ENCODE measurements at regions not wholly inside any gene's neighbourhood (a gene's known extent, or its start where the extent isn't known, plus 50 kb on each side); places are given as distances from the start of the nearest gene placed in this dataset.

DNA sequence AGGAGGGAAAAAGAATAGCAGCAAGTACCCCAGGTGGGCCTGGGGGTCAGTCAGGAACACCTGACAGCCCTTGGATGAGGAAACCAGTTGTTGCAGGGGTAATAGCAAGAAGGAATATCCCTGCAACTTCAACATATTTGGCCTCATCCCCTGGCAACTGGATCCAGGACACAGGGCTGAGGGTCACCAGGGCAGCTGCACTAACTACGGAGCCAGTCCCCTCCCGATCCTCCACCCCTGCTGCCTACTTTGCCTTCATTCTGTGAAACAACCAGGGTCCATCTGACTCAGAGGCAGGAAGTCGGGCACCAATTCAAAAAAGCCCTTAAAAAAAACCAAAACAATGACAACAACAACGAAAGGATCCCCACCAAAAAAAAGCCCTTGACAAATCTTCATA lies 52.9 kb downstream of the FRMPD3 start:
- no peak for DNase-seq

DNA sequence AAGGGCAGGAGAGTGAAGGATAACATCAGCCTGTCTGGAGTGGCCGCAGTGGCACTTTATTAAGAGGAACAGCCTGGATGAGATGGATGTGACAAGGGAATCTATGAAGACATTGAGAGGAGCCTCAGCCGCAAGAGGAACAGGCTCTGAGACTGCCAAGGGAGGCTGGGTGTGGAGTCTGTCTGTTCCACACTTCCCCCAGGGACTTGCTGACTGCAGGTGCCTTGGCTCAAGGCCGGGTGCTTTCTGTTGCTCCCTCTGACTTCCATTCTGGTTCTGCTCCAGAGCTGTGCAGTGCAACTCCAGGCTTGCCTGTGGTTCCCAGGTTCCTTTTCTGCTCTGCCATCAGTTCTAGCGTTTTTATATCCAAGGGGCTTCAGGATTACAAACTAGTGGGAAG lies 54.6 kb downstream of the FRMPD3 start:
- no peak for DNase-seq

DNA sequence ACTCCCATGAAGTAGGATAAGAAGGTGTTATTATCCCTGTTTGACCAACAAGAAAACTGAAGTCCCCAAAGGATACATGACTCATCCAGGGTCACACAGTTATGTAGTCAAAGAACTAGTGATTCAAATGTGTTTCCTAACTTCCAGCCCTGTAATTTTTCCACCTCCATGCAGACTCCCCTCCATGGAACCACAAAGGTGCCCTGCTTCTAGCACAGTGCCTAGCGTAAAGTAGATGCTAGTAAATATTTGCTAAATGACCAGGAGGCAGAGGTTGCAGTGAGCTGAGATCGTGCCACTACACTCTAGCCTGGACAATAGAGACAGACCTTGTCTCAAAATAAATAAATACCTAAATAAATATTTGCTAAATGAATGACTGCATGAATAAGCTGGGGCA lies 55.8 kb downstream of the FRMPD3 start:
- no peak for DNase-seq

DNA sequence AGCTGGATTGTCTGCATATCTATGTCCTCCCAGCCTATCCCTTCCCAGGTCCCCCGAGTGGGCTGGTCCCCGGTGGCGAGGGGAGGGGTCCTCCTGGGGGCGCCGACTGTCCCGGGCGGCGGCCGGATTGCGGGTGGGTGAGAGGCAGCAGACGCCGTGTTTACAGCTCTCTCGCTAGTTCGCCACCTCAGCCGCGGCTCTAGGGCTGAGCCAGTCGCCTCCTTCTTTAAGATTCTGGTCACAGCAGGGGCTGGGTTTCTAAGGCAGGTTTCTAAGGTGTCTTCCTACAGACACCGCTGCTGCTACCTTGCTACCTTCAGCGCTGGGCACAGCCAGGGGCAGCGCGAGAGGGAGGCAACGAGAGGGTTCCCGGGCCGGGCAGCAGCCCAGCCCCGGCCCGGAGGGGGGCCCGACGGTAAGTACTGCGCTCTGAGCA lies 57.2 kb downstream of the FRMPD3 start:
- no peak for DNase-seq

DNA sequence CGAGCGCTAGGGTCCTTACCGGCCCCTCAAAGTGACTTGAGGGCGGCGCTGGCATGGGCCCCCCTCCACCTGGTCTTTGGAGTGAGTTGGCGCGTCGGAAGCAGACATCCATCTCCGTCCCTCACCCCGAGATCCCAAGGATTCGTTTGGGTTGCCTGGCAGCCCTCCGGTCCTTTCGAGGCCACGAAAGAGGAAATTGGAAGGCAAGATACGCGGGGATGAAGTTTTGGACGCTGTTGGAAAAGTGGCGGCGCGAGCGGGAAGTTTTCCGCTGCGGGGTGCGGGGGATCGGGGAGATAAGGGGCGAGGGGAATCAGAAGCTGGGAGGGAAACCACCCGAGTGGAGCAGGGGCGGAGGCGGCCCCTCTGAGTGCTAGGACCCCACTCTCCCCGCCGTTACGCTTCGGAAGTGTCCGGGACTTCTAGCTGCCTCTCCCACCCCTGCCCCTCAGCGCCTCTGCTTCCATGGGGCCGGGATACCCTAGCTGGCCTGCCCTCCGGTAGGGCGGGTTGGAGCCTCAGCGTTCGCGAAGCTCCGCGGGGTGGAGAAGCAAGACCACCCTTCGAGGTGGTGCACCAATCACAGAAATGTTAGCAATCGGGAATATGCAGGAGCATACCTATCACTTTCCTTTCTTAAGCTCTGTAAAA lies 57.8 kb downstream of the FRMPD3 start:
- DNase-seq: no peak

DNA sequence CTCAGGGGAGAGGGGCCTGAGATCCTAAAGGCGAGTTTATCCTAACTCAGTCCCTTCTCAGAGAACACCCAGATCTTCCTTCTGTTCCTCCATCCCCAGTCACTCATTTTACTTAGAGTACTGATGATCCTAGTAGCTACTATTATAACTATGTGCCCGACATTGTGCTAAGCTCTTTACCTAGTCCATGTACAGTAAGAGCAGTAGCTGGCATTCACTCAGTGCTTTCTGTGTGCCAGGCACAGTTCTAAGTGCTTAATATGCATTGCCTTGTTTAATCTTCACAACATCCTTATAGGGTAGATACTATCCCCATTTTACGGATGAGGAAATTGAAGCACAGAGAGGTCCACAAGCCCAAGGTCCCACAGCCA lies 58.3 kb downstream of the FRMPD3 start:
- no peak for DNase-seq

DNA sequence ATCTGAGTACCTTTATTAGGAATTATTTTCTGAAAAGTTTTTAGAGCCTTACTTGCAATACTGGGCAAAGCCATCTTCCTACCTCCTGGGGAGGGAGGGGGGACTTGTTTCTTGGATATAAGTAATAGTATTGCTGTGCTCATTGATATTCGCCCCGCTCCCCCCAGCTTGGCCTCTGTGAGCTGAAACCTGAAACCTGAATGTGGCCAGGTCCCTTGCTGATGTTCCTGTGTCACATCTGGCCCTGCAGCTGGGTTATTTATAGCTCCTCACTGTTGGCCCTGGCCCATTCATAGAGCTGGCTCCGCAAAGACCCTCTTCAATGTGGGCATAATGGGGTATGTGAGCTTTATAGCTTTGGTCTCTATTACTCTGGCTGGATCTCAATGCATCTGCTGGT lies 59.5 kb downstream of the FRMPD3 start:
- DNase-seq: no peak

DNA sequence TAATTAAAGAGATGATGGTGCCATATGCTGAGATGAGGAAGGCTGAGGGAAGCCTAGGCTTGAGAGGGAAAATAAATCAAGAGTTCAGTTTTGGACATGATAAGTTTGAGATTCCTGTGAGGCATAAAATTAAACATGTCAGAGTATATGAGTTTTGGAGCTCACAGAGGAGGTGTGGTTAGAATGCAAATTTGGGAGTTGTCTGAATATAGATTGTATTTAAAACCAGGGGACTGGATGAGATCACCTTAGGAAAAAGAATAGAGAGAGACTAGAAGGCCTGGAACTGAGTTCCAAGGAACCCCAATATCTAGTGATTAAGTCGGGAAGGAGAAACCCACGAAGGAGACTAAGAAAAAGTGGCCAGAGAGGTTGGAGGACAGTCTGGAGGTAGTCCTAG lies 65.5 kb downstream of the FRMPD3 start:
- no peak for DNase-seq

DNA sequence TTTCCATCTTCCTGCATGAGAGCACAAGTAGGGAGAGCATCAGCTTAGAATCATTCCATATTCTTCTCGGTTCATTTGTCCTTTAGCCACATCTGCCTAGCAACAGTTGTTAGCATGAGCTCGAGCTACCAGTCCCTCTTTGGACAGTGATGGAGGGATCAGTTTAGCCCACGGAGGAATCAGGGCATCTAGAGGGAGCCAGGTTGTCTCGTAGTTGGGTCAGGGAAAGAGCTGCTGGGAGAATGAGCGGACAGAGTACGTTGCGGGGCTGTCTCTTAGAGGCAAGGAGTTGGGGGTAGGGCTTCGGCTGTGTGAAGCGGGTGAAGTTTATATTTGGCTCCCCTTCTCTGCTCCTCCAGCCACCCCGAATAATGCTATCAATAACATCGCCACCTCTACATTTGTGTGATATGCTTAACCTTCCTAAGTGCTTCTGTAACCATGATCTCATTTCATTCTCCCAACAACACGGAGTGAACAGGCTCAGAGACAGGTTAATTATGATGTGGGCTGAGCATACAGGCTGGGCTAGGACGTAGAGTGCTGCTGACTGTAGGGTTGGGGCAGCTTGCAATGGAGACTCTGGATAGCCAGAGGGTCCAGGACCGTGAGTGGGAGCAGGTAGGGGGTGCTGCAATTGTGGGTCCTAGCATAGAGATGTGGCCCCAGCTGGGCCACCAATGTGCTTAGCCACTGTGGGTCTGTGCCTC lies 72.6 kb downstream of the FRMPD3 start:
- no peak for DNase-seq

DNA sequence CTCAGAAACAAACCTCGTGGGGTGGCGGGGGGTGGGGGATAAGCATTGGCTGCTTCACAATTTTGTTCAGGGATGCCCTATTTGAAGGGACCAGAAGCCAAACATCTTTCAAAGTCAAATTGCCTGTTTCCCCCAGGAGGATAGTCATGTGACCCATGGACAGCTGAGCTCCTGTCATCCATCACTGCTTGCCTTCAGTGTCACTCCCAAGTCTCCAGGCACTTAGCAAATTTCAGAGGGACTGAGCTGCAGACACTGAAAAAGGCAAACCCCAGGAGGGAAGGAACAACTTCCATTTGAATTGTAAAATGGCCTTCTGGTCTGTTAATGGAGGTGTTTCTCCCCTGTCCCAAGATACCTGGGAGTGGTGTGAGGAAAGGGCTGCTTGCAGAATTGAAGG lies 73.4 kb downstream of the FRMPD3 start:
- no peak for DNase-seq

DNA sequence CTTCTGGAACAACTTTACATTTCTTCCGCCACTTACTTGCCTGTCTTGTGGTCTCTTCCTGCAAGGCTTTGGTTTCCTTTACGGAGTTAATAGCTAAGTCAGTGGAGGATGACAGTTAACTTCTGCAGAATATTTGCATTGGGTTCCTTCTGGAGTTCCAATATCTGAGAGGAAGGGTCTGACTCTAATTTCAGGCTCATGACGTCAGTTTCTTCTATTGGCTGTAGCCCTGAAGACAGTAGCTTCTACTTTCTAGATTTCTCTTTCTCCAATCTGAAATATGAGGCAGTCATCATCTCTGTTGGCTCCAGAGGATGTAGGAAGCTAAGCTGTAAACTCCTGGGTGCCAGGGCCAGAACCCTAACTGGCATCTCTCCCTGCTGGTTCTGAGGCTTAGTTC lies 76.7 kb downstream of the FRMPD3 start:
- DNase-seq: no peak

DNA sequence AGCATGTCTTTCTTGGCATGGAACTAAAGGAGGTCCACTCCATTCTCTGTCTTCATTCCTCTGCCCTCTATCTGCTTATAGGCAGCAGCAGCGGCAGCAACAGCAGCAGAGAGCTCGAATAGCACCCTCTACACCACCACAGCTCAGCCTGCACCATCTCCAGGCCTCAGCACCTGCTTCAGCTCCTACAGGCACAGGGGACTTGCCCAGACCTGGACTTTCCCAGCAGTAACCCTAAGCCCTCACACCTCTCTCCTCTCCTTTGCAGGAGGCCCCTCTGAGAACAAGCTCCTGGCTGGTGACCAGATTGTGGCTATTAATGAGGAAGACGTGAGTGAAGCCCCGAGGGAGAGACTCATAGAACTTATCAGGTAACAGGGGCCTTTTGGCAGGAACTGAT lies 80.7 kb downstream of the FRMPD3 start:
- no peak for DNase-seq

DNA sequence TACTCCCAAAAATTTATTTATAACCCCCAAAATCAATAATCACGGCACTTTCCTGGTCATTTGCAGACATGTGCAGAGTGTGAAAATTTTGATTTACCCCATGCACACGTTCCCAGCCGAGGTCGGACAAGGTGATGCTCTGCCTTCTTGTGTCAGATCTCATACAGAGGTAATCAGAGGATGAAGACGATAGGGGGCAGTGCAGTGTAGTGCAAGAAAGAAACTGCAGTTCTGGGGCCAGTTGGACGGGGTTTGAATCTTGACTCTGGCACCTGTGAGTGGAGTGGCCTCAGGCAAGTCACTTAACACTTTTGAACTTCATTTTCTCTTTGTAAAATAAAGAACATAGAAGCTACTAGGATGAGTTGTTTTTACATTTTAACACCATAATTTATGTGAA lies 88.4 kb downstream of the FRMPD3 start:
- DNase-seq: no peak

DNA sequence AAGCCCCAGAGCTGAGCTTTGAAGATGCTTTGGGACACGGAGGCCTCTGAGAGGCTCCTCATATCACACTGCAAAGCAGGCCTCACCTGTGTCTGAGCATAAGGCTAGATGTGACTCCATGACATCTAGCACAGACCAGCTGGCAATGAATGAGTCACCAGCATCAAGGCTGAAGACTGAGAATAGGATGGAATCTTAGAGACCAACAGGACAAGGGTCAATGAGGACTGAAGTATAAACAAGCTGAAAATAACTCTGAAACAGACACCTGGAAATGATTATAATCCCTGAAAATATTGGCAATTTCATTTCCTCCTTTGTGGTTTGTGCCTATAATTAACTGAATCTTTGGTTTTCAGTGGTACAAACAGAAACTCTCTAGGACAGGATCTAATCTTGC lies 87.1 kb upstream of the PRPS1 start:
- no peak for DNase-seq

DNA sequence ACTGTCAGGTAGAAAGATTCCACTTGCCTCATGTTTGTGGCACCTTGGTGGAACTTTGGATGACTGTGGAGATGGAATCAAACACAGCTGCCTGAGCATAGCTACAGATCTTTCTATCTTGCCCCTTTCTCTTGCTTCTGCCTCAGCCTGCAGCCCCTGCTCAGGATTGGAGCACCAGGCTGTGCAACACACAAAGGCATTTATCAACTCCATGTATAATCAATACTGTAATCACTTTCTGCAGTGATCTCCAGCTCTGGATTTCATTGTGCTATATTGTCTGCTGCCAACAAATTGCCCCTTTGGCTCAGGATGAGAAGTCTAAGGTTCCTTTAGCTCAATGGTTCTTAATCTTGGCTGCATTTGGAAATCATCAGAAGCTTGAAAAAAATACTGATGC lies 86.3 kb upstream of the PRPS1 start:
- no peak for DNase-seq

DNA sequence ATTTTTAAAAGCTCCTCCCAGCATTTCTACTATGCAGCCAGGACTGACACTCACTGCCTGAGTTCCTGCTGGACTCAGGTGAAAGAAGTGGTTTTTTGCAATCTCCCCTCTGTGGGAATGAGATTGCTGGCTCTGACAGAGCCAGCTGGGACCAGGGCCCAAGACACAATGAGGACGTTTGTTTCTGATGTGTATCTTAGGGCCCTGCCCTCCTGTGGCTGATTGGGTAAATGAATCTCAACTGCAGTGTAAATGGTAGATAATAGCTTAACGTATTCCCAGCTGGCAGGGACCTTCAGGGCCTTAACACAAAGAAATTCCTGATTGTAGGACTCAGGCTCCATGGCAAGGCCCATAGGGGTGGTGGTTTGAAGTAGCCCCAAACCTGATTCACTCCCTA lies 85.8 kb upstream of the PRPS1 start:
- DNase-seq: peak; percentile 46

DNA sequence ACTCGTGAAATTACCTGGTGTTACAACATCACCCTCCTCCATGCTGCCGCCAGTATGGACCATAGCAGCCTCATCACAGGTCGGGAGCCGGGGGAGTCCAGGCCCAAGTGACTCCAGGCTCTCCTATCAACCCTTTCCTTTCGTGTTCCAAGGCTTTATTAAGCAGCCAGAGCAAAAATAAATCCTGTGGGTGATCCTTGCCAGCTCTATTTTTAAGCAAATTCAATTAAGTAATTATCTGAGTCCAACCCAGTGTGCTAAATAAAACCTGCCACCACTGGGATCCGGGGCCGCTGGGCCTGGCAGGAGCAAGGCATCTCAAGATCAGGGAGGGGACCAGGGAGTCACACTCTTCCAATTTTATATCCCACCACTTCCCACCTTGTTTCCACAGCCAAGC lies 80.7 kb upstream of the PRPS1 start:
- DNase-seq: no peak

DNA sequence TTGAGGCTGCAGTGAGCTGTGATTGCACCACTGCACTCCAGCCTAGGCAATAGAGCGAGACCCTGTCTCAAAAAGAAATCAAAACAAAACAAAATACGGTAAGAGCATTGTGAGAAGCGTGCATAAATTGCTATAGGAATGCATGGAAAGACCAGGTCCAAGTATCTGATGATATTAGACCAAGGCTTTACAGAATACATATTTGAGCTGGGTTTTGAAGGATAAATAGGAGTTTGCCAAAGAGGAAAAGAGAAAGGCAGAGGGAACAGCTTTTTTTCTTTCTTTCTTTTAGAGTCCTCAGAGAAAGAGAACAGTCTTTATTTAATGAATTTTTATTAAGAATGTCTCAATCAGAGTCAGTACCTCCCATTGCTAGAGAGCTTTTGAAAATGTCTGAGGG lies 79.5 kb upstream of the PRPS1 start:
- DNase-seq: no peak

DNA sequence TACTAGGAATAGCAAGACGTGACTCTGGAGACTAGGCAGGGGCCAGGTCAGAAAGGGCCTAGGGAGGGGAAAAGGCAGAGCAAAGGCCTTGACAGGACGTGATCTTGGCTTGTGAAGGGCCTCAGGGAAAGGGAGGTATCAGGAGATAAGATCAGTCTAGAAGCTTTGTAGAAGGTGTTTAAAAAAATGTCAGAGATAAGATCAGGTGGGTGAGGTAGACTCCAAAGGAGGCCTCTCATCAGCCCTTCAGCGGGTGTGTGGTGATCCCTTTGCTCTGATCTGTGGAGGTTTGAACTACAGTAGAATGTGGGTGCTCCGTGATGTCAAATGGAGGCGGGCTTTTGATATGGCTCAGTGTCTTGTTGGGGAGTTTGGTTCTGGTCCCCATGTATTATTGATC lies 78.8 kb upstream of the PRPS1 start:
- no peak for DNase-seq

DNA sequence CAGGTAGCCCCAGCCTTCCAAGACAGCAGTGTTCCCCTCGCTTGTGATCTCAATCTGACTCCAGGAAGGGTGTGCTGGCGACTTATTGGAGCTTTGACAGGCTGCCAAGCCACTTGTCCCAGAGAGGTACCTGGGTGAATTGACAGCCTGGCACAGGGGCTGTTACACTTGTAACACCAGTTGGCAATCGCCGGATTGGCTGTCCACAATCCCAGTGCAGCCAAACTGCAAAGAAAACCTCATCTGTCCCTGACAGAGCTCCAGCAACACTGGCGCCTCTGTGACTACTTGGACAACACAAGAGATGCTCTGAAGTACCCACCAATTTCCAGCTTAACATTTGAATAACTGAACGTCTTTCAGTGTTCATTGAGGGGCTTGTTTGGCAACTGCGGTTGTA lies 76.8 kb upstream of the PRPS1 start:
- DNase-seq: peak; percentile 31

DNA sequence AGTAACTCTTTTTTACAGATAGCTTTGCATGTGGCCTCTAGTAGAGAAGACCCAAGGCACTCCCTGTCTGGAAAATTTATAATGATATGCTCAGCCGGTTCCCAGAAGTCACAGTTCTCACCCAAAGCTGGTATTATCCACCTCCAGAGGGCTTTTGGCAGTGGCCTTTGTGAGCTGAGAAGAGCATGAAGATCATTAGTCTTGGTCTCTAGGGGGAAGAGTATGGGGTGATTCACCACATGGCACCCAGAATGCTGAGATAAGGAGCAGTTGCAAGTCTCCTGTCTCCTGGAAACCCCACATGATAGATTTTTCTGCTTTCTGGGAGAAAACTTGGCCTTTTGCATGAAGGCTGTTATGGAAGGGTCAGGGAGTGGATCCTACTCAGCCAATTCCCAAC lies 75.4 kb upstream of the PRPS1 start:
- no peak for DNase-seq

DNA sequence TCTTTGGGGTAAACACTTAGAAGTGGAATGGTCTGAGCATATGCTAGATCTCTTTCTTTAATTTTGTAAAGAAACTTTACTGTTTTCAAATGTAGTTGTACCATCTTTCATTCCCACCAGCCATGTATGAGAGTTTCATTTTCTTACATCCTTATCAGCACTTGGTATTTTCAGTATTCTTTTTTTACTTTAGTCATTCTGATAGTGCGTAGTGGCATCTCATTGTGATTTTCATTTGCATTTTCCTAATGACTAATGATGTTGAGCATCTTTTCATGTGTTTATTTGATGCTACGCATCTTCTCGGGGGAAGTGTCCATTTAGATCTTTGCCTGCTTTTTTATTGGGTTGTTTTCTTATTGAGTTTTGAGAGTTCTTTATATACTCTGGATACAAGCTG lies 71.3 kb upstream of the PRPS1 start:
- no peak for DNase-seq

DNA sequence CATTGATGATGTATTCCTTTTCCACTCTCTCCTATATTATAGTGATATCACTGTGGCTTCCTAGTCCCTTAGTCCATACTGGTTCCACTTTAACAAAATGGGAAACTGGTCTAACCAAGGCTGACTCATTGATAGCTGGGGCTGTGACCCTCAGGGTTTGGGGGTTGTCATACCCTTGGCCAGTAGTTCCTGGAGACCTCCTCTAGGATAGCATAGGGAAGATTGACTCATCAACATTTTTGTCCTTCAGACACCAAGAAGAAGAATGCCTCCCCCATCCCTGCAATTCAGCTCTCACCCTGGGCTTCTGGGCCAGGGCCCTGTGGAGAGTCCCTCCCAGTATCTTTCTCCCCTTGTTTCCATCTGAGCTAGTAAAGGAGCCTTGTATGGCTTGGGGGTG lies 68.8 kb upstream of the PRPS1 start:
- DNase-seq: no peak

DNA sequence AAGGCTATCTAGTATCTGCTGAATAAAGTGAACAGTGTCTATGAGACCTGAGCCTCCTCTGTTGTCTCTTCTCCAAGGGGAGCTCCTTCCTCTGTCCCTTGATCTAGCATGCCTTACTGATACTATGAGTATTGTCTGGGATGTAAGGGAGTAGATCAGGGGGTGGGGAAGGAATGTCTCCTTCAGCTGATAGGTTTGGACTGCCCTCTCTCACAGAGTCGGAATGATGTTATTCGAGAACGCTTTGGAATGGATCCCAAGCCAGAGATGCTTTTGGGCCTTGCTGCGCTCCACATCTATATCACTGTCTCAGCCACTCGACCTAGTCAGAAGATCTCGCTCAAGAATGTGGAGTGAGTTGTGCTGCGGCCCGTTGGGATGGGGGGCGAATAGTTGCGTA lies 68.3 kb upstream of the PRPS1 start:
- no peak for DNase-seq

DNA sequence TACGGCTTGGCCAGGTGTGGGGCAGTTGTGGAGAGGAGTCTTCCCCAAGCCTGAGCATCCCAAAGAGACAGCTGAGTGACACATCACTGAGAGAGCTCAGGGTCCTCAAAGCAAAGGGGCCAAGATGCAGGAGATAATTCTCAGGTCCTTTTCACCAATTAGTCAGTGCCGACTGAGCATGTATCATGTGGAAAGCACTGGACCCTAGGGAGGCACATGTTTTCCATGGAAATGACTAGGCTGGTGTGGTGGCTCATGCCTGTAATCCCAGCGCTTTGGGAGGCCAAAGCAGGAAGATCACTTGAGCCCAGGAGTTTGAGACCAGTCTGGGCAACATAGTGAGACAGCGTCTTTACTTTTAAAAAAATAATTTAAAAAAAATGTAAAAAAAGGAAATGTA lies 67.3 kb upstream of the PRPS1 start:
- no peak for DNase-seq
